DND-41 (cell line): ENCODE measurements at regions not wholly inside any gene's neighbourhood (a gene's known extent, or its start where the extent isn't known, plus 50 kb on each side); places are given as distances from the start of the nearest gene placed in this dataset.

Source experiments
- CTCF ChIP-seq: IDR thresholded peaks from 2 replicates; pipeline ENCODE4 v1.5.1; 2012; ENCODE audit warnings: borderline replicate concordance, low read length, moderate library complexity, mild to moderate bottlenecking; ENCODE audit not compliant: poor library complexity, severe bottlenecking; ENCODE audit errors: extremely low read depth
- EZH2 ChIP-seq: IDR thresholded peaks from 3 replicates; pipeline ENCODE4 v1.6.1; 2012; ENCODE audit warnings: borderline replicate concordance, low read depth, mild to moderate bottlenecking, moderate library complexity, low read length, inconsistent platforms; ENCODE audit not compliant: severe bottlenecking

- TF ChIP-seq CTCF, result no peak
- no peak for TF ChIP-seq EZH2
Observed at GRCh38 chrX:110983024-110983423, 113.0 kb upstream of the PAK3 start.
